Activated naive CD4-positive, alpha-beta T cell treated with anti-CD3 and anti-CD28 coated beads, Interleukin-2, amount 50 U/mL, for 16 hours (primary cell): ENCODE measurements at regions not wholly inside any gene's neighbourhood (a gene's known extent, or its start where the extent isn't known, plus 50 kb on each side); places are given as distances from the start of the nearest gene placed in this dataset.

Experiments used
- DNase-seq: peaks from one replicate; pipeline ENCODE4 v3.0.0-alpha.2; 2020

- DNase-seq, result no peak
Observed at GRCh38 chr11:95466416-95466815, 235.4 kb upstream of the SESN3 start.

GRCh38 chr11:95465887-95466286, 234.9 kb upstream of the SESN3 start:
- DNase-seq, result no peak

GRCh38 chr11:95461858-95462257, 230.9 kb upstream of the SESN3 start:
- DNase-seq, result no peak

GRCh38 chr11:95461348-95461747, 230.3 kb upstream of the SESN3 start:
- DNase-seq, result no peak

- no peak for DNase-seq
Observed at GRCh38 chr11:95459291-95460042, 228.5 kb upstream of the SESN3 start.

- no peak for DNase-seq
Observed at GRCh38 chr11:95456714-95457491, 225.9 kb upstream of the SESN3 start.

GRCh38 chr11:95455228-95455970, 224.4 kb upstream of the SESN3 start:
- no peak for DNase-seq

GRCh38 chr11:95453616-95454171, 222.7 kb upstream of the SESN3 start:
- DNase-seq, result no peak

- DNase-seq, result no peak
Observed at GRCh38 chr11:95451682-95452081, 220.7 kb upstream of the SESN3 start.

- DNase-seq, result no peak
Observed at GRCh38 chr11:95451261-95451660, 220.3 kb upstream of the SESN3 start.

- no peak for DNase-seq
Observed at GRCh38 chr11:95450547-95451123, 219.6 kb upstream of the SESN3 start.

GRCh38 chr11:95445746-95446333, 214.8 kb upstream of the SESN3 start:
- DNase-seq, result no peak

- no peak for DNase-seq
Observed at GRCh38 chr11:95444309-95445241, 213.6 kb upstream of the SESN3 start.

GRCh38 chr11:95443386-95443785, 212.4 kb upstream of the SESN3 start:
- no peak for DNase-seq

- DNase-seq, result no peak
Observed at GRCh38 chr11:95442531-95443050, 211.6 kb upstream of the SESN3 start.

- no peak for DNase-seq
Observed at GRCh38 chr11:95435628-95436353, 204.8 kb upstream of the SESN3 start.

- no peak for DNase-seq
Observed at GRCh38 chr11:95435192-95435591, 204.2 kb upstream of the SESN3 start.

- DNase-seq, result no peak
Observed at GRCh38 chr11:95434489-95435057, 203.6 kb upstream of the SESN3 start.

- no peak for DNase-seq
Observed at GRCh38 chr11:95434009-95434408, 203.0 kb upstream of the SESN3 start.
